B cell (primary cell): ENCODE measurements at regions not wholly inside any gene's neighbourhood (a gene's known extent, or its start where the extent isn't known, plus 50 kb on each side); places are given as distances from the start of the nearest gene placed in this dataset.

ENCODE experiments used
- ATAC-seq: fragments of 200-7000 bp; cut with Tn5 transposase; one replicate; pipeline ENCODE4 v1.10.0; 2021; ENCODE audit warnings: low read depth, mild to moderate bottlenecking, moderate number of reproducible peaks, moderate library complexity
- CTCF ChIA-PET: fragments of 350-600 bp; sonication (Branson Sonifier 250); formaldehyde crosslinking; loops from one replicate; lab custom pipeline; 2021; ENCODE audit warnings: antibody characterized with exemption, inconsistent platforms; lab: Charles Lee
- POLR2A ChIA-PET: fragments of 350-600 bp; sonication (Branson Sonifier 250); formaldehyde crosslinking; loops from one replicate; lab custom pipeline; 2021; ENCODE audit warnings: antibody characterized with exemption; lab: Charles Lee
- DNase-seq: peaks from one replicate; pipeline ENCODE4 v3.0.0; 2013
- H2AFZ ChIP-seq: 2 replicates; pipeline ENCODE4 v1.6.1; 2012; ENCODE audit warnings: mild to moderate bottlenecking, low read depth, low read length; ENCODE audit not compliant: insufficient read depth, poor library complexity, severe bottlenecking
- H3K27ac ChIP-seq, 2 donors: 1 replicate in 1 of 2; 2 replicates in 1 of 2; pipeline ENCODE4 v1.5.1; 2012 to 2013; ENCODE audit warnings: low read length in 2 of 2, mild to moderate bottlenecking in 2 of 2, moderate library complexity in 1 of 2
- H3K27me3 ChIP-seq, 4 experiments: fragments of 200-600 bp in 1 of 4; sonication (generic) in 1 of 4; replicated peaks in 1 of 4; 1 replicate in 2 of 4; 2 replicates in 2 of 4; pipeline versions ENCODE4 v1.6.1 to v1.7.0; 2013 to 2016; ENCODE audit warnings: low read length in 3 of 4, mild to moderate bottlenecking in 2 of 4, mixed read lengths in 1 of 4, moderate library complexity in 1 of 4; ENCODE audit not compliant: insufficient read depth in 4 of 4, control insufficient read depth in 3 of 4; ENCODE audit errors: control extremely low read depth in 1 of 4
- H3K36me3 ChIP-seq, 2 experiments: replicated peaks in 1 of 2; 1 replicate in 1 of 2; 2 replicates in 1 of 2; pipeline versions ENCODE4 v1.6.1 to v1.7.1; 2013; ENCODE audit warnings: low read length in 1 of 2; ENCODE audit not compliant: insufficient read depth in 2 of 2, control insufficient read depth in 1 of 2; ENCODE audit errors: control extremely low read depth in 1 of 2, extremely low read depth in 1 of 2
- H3K4me1 ChIP-seq, 2 donors: fragments of 200-600 bp in 1 of 2; sonication (generic) in 1 of 2; 1 replicate in 1 of 2; 2 replicates in 1 of 2; pipeline versions ENCODE4 v1.5.1 to v1.6.1; 2013 to 2017; ENCODE audit warnings: low read length in 2 of 2; ENCODE audit not compliant: control insufficient read depth in 2 of 2, insufficient read depth in 2 of 2
- H3K4me2 ChIP-seq: replicated peaks from 2 replicates; pipeline ENCODE3; 2012; ENCODE audit warnings: mild to moderate bottlenecking, low read depth, low read length; ENCODE audit not compliant: poor library complexity, severe bottlenecking
- H3K4me3 ChIP-seq, 5 experiments: fragments of 200-600 bp in 1 of 5; sonication (generic) in 1 of 5; 1 replicate in 3 of 5; 2 replicates in 2 of 5; pipeline versions ENCODE4 v1.5.1 to v1.7.0; 2011 to 2016; ENCODE audit warnings: low read length in 4 of 5, mild to moderate bottlenecking in 4 of 5, low read depth in 2 of 5, control low read depth in 1 of 5, moderate library complexity in 1 of 5; ENCODE audit not compliant: insufficient read depth in 1 of 5; ENCODE audit errors: control extremely low read depth in 1 of 5, extremely low read depth in 1 of 5
- H3K79me2 ChIP-seq: fragments of 200-600 bp; sonication (generic); one replicate; pipeline ENCODE4 v1.6.0; 2016; ENCODE audit warnings: low read length; ENCODE audit not compliant: control insufficient read depth, insufficient read depth
- H3K9ac ChIP-seq: fragments of 200-600 bp; sonication (generic); 2 replicates; pipeline ENCODE4 v1.6.1; 2017; ENCODE audit warnings: mild to moderate bottlenecking, low read length, moderate library complexity
- H3K9me3 ChIP-seq, 3 donors: one replicate each; pipeline versions ENCODE4 v1.6.1 to v1.7.1; 2013; ENCODE audit warnings: low read length in 2 of 3; ENCODE audit not compliant: control insufficient read depth in 2 of 3, insufficient read depth in 1 of 3; ENCODE audit errors: control extremely low read depth in 1 of 3
- H4K20me1 ChIP-seq: 2 replicates; pipeline ENCODE4 v1.6.0; 2012; ENCODE audit warnings: mild to moderate bottlenecking, low read length; ENCODE audit not compliant: insufficient read depth, control insufficient read depth, poor library complexity, severe bottlenecking
- H3K27ac Mint-ChIP-seq: one replicate; pipeline ENCODE4 v1.8.0; 2021; ENCODE audit warnings: mixed read lengths
- H3K27me3 Mint-ChIP-seq: one replicate; pipeline ENCODE4 v1.8.0; 2021; ENCODE audit warnings: mixed read lengths
- H3K4me1 Mint-ChIP-seq: one replicate; pipeline ENCODE4 v1.8.0; 2021; ENCODE audit warnings: mixed read lengths
- H3K4me3 Mint-ChIP-seq: one replicate; pipeline ENCODE4 v1.8.0; 2021; ENCODE audit warnings: mixed read lengths
- H3K9me3 Mint-ChIP-seq: one replicate; pipeline ENCODE4 v1.8.0; 2022; ENCODE audit warnings: mixed read lengths; ENCODE audit not compliant: insufficient read depth
- EZH2 ChIP-seq: IDR thresholded peaks from 2 replicates; pipeline ENCODE4 v1.6.1; 2012; ENCODE audit warnings: borderline replicate concordance, low read depth, mild to moderate bottlenecking, moderate library complexity, low read length; ENCODE audit not compliant: insufficient read depth, poor library complexity, severe bottlenecking
- WGBS: methylation state at CpG from one replicate; pipeline ENCODE4 v1.1.5; 2013; ENCODE audit warnings: missing lambda C conversion rate; ENCODE audit not compliant: insufficient coverage; 5-methylcytosine and 5-hydroxymethylcytosine counted together
- intact Hi-C: fragments of 100-400 bp; cut with micrococcal nuclease; formaldehyde crosslinking; loops from one replicate; pipeline ENCODE4 v1.10.0; 2022
- TF ChIP-seq, protein P1 (sequence below): fragments of 200-600 bp; IDR thresholded peaks from one replicate; pipeline ENCODE4 v1.8.0; 2022; ENCODE audit warnings: antibody characterized with exemption, mild to moderate bottlenecking

GRCh38 chr4:181158971-181159370, 1084.2 kb upstream of the TENM3 start:
- Mint-ChIP-seq H3K4me1 (no peaks in the 10 kb centered on the region), H3K4me3 (no peak overlapping the region), H3K9me3 (no peaks in the 10 kb centered on the region), H3K27me3 (no peaks in the 10 kb centered on the region), H3K27ac (no peak overlapping the region)
- DNase-seq (no peak), ATAC-seq (no peak)
- POLR2A ChIA-PET, result no interaction called here
- intact Hi-C loops, result no loop called here
- Histone ChIP-seq H3K27me3 (no peaks in the 10 kb centered on the region), H3K4me3 (no peak overlapping the region), H4K20me1 (no peaks in the 10 kb centered on the region), H3K79me2 (no peaks in the 10 kb centered on the region), H3K27ac (no peak overlapping the region), H3K4me2 (no peak overlapping the region), H3K9ac (no peak overlapping the region), H3K4me1 (no peaks in the 10 kb centered on the region), H3K9me3 (no peaks in the 10 kb centered on the region), H3K36me3 (no peaks in the 10 kb centered on the region), H2AFZ (no peak overlapping the region)
- no peak for TF ChIP-seq EZH2
- TF ChIP-seq, protein P1, sequence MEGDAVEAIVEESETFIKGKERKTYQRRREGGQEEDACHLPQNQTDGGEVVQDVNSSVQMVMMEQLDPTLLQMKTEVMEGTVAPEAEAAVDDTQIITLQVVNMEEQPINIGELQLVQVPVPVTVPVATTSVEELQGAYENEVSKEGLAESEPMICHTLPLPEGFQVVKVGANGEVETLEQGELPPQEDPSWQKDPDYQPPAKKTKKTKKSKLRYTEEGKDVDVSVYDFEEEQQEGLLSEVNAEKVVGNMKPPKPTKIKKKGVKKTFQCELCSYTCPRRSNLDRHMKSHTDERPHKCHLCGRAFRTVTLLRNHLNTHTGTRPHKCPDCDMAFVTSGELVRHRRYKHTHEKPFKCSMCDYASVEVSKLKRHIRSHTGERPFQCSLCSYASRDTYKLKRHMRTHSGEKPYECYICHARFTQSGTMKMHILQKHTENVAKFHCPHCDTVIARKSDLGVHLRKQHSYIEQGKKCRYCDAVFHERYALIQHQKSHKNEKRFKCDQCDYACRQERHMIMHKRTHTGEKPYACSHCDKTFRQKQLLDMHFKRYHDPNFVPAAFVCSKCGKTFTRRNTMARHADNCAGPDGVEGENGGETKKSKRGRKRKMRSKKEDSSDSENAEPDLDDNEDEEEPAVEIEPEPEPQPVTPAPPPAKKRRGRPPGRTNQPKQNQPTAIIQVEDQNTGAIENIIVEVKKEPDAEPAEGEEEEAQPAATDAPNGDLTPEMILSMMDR, result no peak
- CTCF ChIA-PET, result no interaction called here
- WGBS, result 89% methylated on average over 3 of the region's 8 CpGs

- DNase-seq (no peak), ATAC-seq (no peak)
- H4K20me1 ChIP-seq, result no peaks in the 10 kb centered on the region
- H3K27ac ChIP-seq, result no peak overlapping the region
- H3K4me2 ChIP-seq, result no peak overlapping the region
- no peaks in the 10 kb centered on the region for H3K9me3 Mint-ChIP-seq
- intact Hi-C loops, result no loop called here
- H3K4me3 ChIP-seq, result no peak overlapping the region
- ChIA-PET POLR2A (no interaction called here), CTCF (no interaction called here)
- no peaks in the 10 kb centered on the region for H3K9me3 ChIP-seq
- no peak overlapping the region for H3K27ac Mint-ChIP-seq
- H3K79me2 ChIP-seq, result no peaks in the 10 kb centered on the region
- 61% methylated on average over 2 of the region's 4 CpGs for WGBS
- no peaks in the 10 kb centered on the region for H3K27me3 ChIP-seq
- H3K9ac ChIP-seq, result no peak overlapping the region
- no peaks in the 10 kb centered on the region for H3K4me1 ChIP-seq
- H3K4me1 Mint-ChIP-seq, result no peaks in the 10 kb centered on the region
- no peak overlapping the region for H2AFZ ChIP-seq
- no peak for TF ChIP-seq EZH2
- TF ChIP-seq, protein P1, result no peak
- no peaks in the 10 kb centered on the region for H3K36me3 ChIP-seq
- H3K27me3 Mint-ChIP-seq, result no peaks in the 10 kb centered on the region
- H3K4me3 Mint-ChIP-seq, result no peak overlapping the region
Measured at GRCh38 chr4:181161669-181162068, 1081.5 kb upstream of the TENM3 start.
